ENCODE measurements at regions not wholly inside any gene's neighbourhood (a gene's known extent, or its start where the extent isn't known, plus 50 kb on each side); places are given as distances from the start of the nearest gene placed in this dataset.

- H3K9me3 Mint-ChIP-seq (ENCODE audit: low read depth) = peaks cover 5% of the 10 kb centered on the region
- H3K36me3 Mint-ChIP-seq = no peaks in the 10 kb centered on the region
- H3K27ac Mint-ChIP-seq = no peak overlapping the region
- peaks cover 51% of the 10 kb centered on the region for H3K27me3 Mint-ChIP-seq
- H3K4me3 Mint-ChIP-seq = peak overlapping the region; percentile 3
- H3K4me1 Mint-ChIP-seq (ENCODE audit: low read depth) = no peaks in the 10 kb centered on the region
These were observed 113.0 kb upstream of the GOLGA8J start for GRCh38 chr15:29969562-29970401.

GRCh38 chr15:29968895-29969561 lies 113.7 kb upstream of the GOLGA8J start:
- Mint-ChIP-seq H3K4me3 (peak overlapping the region; percentile 67), H3K36me3 (no peaks in the 10 kb centered on the region), H3K27ac (no peak overlapping the region), H3K27me3 (peaks cover 50% of the 10 kb centered on the region), H3K4me1 (ENCODE audit: low read depth) (no peaks in the 10 kb centered on the region), H3K9me3 (ENCODE audit: low read depth) (peaks cover 5% of the 10 kb centered on the region)

GRCh38 chr15:29968099-29968894 lies 114.5 kb upstream of the GOLGA8J start:
- no peaks in the 10 kb centered on the region for H3K4me1 Mint-ChIP-seq (ENCODE audit: low read depth)
- H3K36me3 Mint-ChIP-seq = no peaks in the 10 kb centered on the region
- H3K4me3 Mint-ChIP-seq = peak overlapping the region; percentile 51
- peaks cover 5% of the 10 kb centered on the region for H3K9me3 Mint-ChIP-seq (ENCODE audit: low read depth)
- H3K27me3 Mint-ChIP-seq = peaks cover 48% of the 10 kb centered on the region
- no peak overlapping the region for H3K27ac Mint-ChIP-seq

GRCh38 chr15:29962407-29962806 lies 120.3 kb upstream of the GOLGA8J start:
- H3K27me3 Mint-ChIP-seq = peaks cover 38% of the 10 kb centered on the region
- no peak overlapping the region for H3K4me3 Mint-ChIP-seq
- H3K36me3 Mint-ChIP-seq = no peaks in the 10 kb centered on the region
- no peaks in the 10 kb centered on the region for H3K4me1 Mint-ChIP-seq (ENCODE audit: low read depth)
- no peak overlapping the region for H3K27ac Mint-ChIP-seq
- H3K9me3 Mint-ChIP-seq (ENCODE audit: low read depth) = no peaks in the 10 kb centered on the region

- Mint-ChIP-seq H3K4me3 (no peak overlapping the region), H3K9me3 (ENCODE audit: low read depth) (no peaks in the 10 kb centered on the region), H3K4me1 (ENCODE audit: low read depth) (no peaks in the 10 kb centered on the region), H3K36me3 (no peaks in the 10 kb centered on the region), H3K27ac (no peak overlapping the region), H3K27me3 (peaks cover 31% of the 10 kb centered on the region)
These were observed 123.2 kb upstream of the GOLGA8J start for GRCh38 chr15:29959384-29960137.

GRCh38 chr15:29952225-29952624 lies 130.0 kb upstream of the TJP1 start:
- no peaks in the 10 kb centered on the region for H3K4me1 Mint-ChIP-seq (ENCODE audit: low read depth)
- H3K27ac Mint-ChIP-seq = no peak overlapping the region
- H3K27me3 Mint-ChIP-seq = peaks cover 6% of the 10 kb centered on the region
- H3K36me3 Mint-ChIP-seq = no peaks in the 10 kb centered on the region
- no peak overlapping the region for H3K4me3 Mint-ChIP-seq
- no peaks in the 10 kb centered on the region for H3K9me3 Mint-ChIP-seq (ENCODE audit: low read depth)

- Mint-ChIP-seq H3K4me3 (no peak overlapping the region), H3K36me3 (no peaks in the 10 kb centered on the region), H3K27me3 (peaks cover 3% of the 10 kb centered on the region), H3K4me1 (ENCODE audit: low read depth) (no peaks in the 10 kb centered on the region), H3K9me3 (ENCODE audit: low read depth) (no peaks in the 10 kb centered on the region), H3K27ac (no peak overlapping the region)
These were observed 123.8 kb upstream of the TJP1 start for GRCh38 chr15:29945943-29946596.

GRCh38 chr15:29944925-29945324 lies 122.7 kb upstream of the TJP1 start:
- Mint-ChIP-seq H3K27me3 (peaks cover 4% of the 10 kb centered on the region), H3K9me3 (ENCODE audit: low read depth) (no peaks in the 10 kb centered on the region), H3K4me1 (ENCODE audit: low read depth) (no peaks in the 10 kb centered on the region), H3K36me3 (no peaks in the 10 kb centered on the region), H3K27ac (no peak overlapping the region), H3K4me3 (no peak overlapping the region)

- H3K4me1 Mint-ChIP-seq (ENCODE audit: low read depth) = no peaks in the 10 kb centered on the region
- H3K27me3 Mint-ChIP-seq = peaks cover 4% of the 10 kb centered on the region
- no peak overlapping the region for H3K4me3 Mint-ChIP-seq
- H3K27ac Mint-ChIP-seq = no peak overlapping the region
- H3K9me3 Mint-ChIP-seq (ENCODE audit: low read depth) = no peaks in the 10 kb centered on the region
- no peaks in the 10 kb centered on the region for H3K36me3 Mint-ChIP-seq
These were observed 120.3 kb upstream of the TJP1 start for GRCh38 chr15:29942548-29942947.

- Mint-ChIP-seq H3K4me3 (no peak overlapping the region), H3K4me1 (ENCODE audit: low read depth) (no peaks in the 10 kb centered on the region), H3K27ac (no peak overlapping the region), H3K9me3 (ENCODE audit: low read depth) (no peaks in the 10 kb centered on the region), H3K36me3 (no peaks in the 10 kb centered on the region), H3K27me3 (peaks cover 4% of the 10 kb centered on the region)
These were observed 119.9 kb upstream of the TJP1 start for GRCh38 chr15:29942143-29942542.

GRCh38 chr15:29939404-29939803 lies 117.1 kb upstream of the TJP1 start:
- peaks cover 14% of the 10 kb centered on the region for H3K27me3 Mint-ChIP-seq
- no peaks in the 10 kb centered on the region for H3K9me3 Mint-ChIP-seq (ENCODE audit: low read depth)
- no peaks in the 10 kb centered on the region for H3K36me3 Mint-ChIP-seq
- H3K4me1 Mint-ChIP-seq (ENCODE audit: low read depth) = no peaks in the 10 kb centered on the region
- no peak overlapping the region for H3K4me3 Mint-ChIP-seq
- H3K27ac Mint-ChIP-seq = no peak overlapping the region

GRCh38 chr15:29938361-29939335 lies 116.4 kb upstream of the TJP1 start:
- Mint-ChIP-seq H3K4me1 (ENCODE audit: low read depth) (no peaks in the 10 kb centered on the region), H3K27me3 (peaks cover 14% of the 10 kb centered on the region), H3K4me3 (no peak overlapping the region), H3K9me3 (ENCODE audit: low read depth) (no peaks in the 10 kb centered on the region), H3K27ac (no peak overlapping the region), H3K36me3 (no peaks in the 10 kb centered on the region)

GRCh38 chr15:29937956-29938355 lies 115.7 kb upstream of the TJP1 start:
- no peak overlapping the region for H3K27ac Mint-ChIP-seq
- peaks cover 18% of the 10 kb centered on the region for H3K27me3 Mint-ChIP-seq
- no peak overlapping the region for H3K4me3 Mint-ChIP-seq
- no peaks in the 10 kb centered on the region for H3K4me1 Mint-ChIP-seq (ENCODE audit: low read depth)
- no peaks in the 10 kb centered on the region for H3K36me3 Mint-ChIP-seq
- H3K9me3 Mint-ChIP-seq (ENCODE audit: low read depth) = no peaks in the 10 kb centered on the region

All from activated naive CD8-positive, alpha-beta T cell (primary cell).